ENCODE measurements at regions not wholly inside any gene's neighbourhood (a gene's known extent, or its start where the extent isn't known, plus 50 kb on each side); places are given as distances from the start of the nearest gene placed in this dataset.

DNA sequence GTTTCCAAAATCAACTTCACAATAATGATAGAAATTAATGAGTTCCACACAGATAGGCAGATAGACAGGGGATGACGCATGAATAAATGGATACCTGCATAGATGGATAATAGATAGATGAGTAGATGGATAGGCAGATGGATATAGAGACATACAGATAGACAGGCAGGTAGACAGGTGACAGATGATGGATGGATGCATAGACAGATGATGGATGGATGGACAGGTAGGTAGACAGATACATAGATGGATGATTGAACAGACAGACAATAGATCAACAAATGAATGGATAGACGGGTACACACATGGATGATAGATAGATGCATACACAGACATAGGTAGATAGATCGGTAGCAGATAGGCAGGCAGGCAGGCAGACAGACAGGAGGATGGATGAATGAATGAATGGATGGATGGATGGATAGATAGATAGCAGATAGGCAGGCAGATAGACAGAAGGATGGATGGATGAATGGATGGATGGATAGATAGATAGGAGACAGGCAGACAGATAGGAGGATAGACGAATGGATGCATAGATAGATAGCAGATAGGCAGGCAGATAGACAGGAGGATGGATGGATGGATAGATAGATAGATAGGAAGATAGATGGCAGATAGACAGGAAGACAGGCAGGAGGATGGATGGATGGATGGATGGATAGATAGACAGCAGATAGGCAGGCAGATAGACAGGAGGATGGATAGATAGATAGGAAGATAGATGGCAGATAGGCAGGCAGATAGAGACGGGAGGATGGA, 142.5 kb downstream of the RBFOX3 start:
- H3K27me3 ChIP-seq = peaks cover 92% of the 10 kb centered on the region
- no peaks in the 10 kb centered on the region for H3K9me3 ChIP-seq
- no peak overlapping the region for H3K4me3 ChIP-seq
- no peak for ATAC-seq
- H3K27ac ChIP-seq = no peak overlapping the region
- no peaks in the 10 kb centered on the region for H3K36me3 ChIP-seq
- WGBS, 2 donors (ENCODE audit: low coverage in 1 of 2) = 75 to 94% methylated on average over 5 of the region's 5 CpGs
- no peaks in the 10 kb centered on the region for H3K4me1 ChIP-seq
- TF ChIP-seq EP300 (IDR thresholded peaks at IDR 0.05) (no peak), POLR2AphosphoS5 (IDR thresholded peaks at IDR 0.05) (no peak), POLR2A (IDR thresholded peaks at IDR 0.05) (no peak)
- TF ChIP-seq, protein P1, sequence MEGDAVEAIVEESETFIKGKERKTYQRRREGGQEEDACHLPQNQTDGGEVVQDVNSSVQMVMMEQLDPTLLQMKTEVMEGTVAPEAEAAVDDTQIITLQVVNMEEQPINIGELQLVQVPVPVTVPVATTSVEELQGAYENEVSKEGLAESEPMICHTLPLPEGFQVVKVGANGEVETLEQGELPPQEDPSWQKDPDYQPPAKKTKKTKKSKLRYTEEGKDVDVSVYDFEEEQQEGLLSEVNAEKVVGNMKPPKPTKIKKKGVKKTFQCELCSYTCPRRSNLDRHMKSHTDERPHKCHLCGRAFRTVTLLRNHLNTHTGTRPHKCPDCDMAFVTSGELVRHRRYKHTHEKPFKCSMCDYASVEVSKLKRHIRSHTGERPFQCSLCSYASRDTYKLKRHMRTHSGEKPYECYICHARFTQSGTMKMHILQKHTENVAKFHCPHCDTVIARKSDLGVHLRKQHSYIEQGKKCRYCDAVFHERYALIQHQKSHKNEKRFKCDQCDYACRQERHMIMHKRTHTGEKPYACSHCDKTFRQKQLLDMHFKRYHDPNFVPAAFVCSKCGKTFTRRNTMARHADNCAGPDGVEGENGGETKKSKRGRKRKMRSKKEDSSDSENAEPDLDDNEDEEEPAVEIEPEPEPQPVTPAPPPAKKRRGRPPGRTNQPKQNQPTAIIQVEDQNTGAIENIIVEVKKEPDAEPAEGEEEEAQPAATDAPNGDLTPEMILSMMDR (IDR thresholded peaks at IDR 0.05) = no peak

DNA sequence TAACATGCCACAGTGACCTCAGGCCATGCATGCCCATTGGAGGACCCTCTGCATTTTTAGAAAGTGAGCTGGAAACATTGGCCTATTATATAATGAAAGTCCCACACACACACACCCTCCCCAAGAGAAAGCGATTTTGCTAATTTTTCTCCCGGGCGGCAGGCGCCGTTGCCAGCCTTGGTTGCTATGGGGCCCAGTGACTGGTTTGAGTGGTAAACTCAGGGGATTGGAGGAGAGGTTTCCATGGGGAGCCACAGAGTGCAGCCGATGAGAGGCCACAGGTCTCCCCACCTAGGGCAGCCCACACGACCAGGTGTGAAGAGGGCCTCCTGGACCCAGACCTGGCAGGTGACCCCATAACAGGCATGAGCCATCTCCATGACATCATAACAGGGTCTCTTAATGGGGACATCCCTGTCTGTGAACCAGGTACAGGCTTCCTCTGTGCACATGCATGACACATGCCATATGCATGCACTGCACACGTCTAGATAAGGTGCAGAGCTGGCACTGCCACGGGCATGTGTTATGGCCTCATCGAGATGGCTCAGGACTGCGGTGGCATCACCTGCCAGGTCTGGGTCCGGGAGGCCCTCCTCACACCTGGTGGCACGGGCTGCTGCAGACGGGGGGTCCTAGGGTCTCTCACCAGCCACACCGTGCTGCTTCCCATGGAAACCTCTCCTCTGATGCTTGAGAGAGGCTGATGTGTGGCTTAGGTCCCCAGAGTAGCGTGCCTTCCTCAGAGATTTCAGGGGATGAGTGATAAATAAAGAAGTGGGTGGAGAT, 144.1 kb downstream of the RBFOX3 start:
- Histone ChIP-seq H3K27me3 (peaks cover 77% of the 10 kb centered on the region), H3K4me3 (no peak overlapping the region), H3K4me1 (no peaks in the 10 kb centered on the region), H3K9me3 (no peaks in the 10 kb centered on the region), H3K36me3 (no peaks in the 10 kb centered on the region), H3K27ac (no peak overlapping the region)
- 40 to 73% methylated on average over 1 to 2 of the region's 16 CpGs for WGBS, 2 donors (ENCODE audit: low coverage in 1 of 2)
- ATAC-seq = no peak
- TF ChIP-seq POLR2A (IDR thresholded peaks at IDR 0.05) (no peak), EP300 (IDR thresholded peaks at IDR 0.05) (no peak), POLR2AphosphoS5 (IDR thresholded peaks at IDR 0.05) (no peak)
- TF ChIP-seq, protein P1 (IDR thresholded peaks at IDR 0.05) = no peak

DNA sequence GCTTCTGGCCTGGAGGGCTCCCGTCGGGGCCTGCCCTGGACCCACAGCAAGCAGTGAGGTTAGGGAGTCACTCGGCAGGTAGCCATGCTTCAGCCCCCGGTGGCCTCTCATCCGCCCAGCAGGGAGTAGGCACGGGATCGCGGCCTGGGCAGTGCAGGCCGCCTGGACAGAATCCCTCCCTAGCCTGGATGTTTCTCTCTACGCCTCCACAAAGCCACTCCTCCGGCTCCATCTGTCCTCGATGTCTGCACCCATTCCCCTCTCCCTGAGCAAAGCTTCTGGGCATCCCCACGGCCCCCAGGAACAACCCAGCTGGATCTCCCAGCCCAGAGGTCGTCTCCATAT, 145.2 kb downstream of the RBFOX3 start:
- no peak for TF ChIP-seq POLR2AphosphoS5 (IDR thresholded peaks at IDR 0.05)
- no peak for TF ChIP-seq POLR2A (IDR thresholded peaks at IDR 0.05)
- no peak for TF ChIP-seq EP300 (IDR thresholded peaks at IDR 0.05)
- TF ChIP-seq, protein P1 (IDR thresholded peaks at IDR 0.05) = no peak
- ATAC-seq = no peak
- no peaks in the 10 kb centered on the region for H3K36me3 ChIP-seq
- H3K27me3 ChIP-seq = peaks cover 68% of the 10 kb centered on the region
- no peaks in the 10 kb centered on the region for H3K4me1 ChIP-seq
- H3K9me3 ChIP-seq = no peaks in the 10 kb centered on the region
- no peak overlapping the region for H3K4me3 ChIP-seq
- H3K27ac ChIP-seq = no peak overlapping the region
- 62% methylated on average over 7 of the region's 14 CpGs; no CpG with 5 or more reads in 1 of the 2 donors for WGBS, 2 donors (ENCODE audit: low coverage in 1 of 2)

DNA sequence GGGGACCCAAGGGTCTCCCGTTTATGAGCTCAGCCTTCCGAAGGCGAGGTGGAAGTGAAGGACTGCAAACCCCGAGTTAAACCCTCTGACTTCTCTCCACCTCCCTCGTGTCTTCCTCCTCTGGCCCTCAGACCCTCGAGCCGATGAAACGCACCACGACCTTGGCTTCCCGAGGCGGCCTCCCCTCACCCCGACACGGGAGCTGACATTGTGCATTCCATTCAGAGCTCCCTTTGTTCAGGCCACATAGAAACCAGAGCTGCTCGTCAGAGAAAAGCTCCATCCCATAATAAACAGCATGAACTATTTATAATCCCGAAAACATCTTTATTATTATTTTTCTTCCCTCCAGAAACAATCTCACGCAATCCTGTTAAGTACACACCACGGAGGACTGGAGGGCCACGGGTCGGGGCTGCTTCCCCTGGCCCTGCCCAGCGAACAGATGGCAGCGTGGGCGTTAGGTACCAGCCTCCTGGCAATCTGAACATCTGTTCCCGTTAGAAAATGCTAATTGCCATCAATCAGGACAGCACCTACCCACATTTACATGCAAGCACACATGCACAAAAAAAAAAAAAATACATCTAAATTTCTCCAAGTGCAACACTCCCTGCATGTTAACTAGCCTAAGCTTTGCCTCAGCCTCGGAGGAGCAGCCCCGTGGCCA, 145.7 kb downstream of the RBFOX3 start:
- no peaks in the 10 kb centered on the region for H3K36me3 ChIP-seq
- WGBS, 2 donors (ENCODE audit: low coverage in 1 of 2) = 41 to 44% methylated on average over 12 to 16 of the region's 25 CpGs
- H3K9me3 ChIP-seq = no peaks in the 10 kb centered on the region
- H3K27ac ChIP-seq = no peak overlapping the region
- no peaks in the 10 kb centered on the region for H3K4me1 ChIP-seq
- TF ChIP-seq EP300 (IDR thresholded peaks at IDR 0.05) (no peak), POLR2AphosphoS5 (IDR thresholded peaks at IDR 0.05) (no peak), POLR2A (IDR thresholded peaks at IDR 0.05) (no peak)
- TF ChIP-seq, protein P1 (IDR thresholded peaks at IDR 0.05) = no peak
- H3K27me3 ChIP-seq = peaks cover 65% of the 10 kb centered on the region
- ATAC-seq = no peak
- no peak overlapping the region for H3K4me3 ChIP-seq
